GM21528 (cell line): ENCODE measurements at regions not wholly inside any gene's neighbourhood (a gene's known extent, or its start where the extent isn't known, plus 50 kb on each side); places are given as distances from the start of the nearest gene placed in this dataset.

ENCODE experiments used
- ATAC-seq: cut with Tn5 transposase; IDR thresholded peaks from one replicate; pipeline ENCODE4 v1.9.1; 2021; ENCODE audit warnings: mild to moderate bottlenecking, moderate library complexity; ENCODE audit not compliant: unreplicated experiment, low FRiP score

DNA sequence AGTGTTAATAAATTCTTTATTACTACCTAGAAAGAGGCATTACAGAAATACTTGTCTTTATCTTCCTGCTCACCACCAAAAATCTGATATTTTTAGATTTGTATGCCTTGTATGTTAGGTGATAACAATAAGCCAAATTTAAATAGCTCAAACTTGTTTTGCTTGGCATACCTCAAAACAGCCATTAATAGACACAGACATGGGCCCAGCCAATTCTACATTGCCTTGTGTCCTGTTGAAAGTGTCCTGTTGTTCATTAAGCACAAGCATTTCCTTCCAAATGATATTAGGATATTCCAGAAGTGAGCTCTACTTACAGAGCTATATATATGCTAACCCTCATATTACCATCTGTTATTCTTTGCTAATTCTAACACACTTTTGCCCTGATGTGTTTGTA lies 438.6 kb upstream of the ZNF385D start:
- no peak for ATAC-seq

DNA sequence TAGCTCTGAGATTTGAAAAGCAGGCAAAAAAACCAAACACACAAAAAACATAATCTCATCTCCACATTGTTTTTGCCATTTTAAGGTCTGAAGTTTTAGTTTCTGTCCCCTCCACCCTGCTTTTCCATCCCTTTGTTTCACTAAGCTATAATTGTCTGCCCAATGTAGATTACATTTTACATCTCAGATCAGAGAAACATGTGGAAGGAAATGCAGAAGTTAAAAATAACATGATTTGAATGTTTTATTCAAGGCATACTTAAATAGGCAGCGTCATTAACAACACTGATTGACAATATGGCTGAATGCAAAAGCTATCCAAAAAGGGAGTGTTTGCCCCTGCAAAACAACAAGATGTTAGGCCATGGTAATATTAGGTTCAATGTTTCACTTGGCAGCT lies 448.1 kb upstream of the ZNF385D start:
- no peak for ATAC-seq

DNA sequence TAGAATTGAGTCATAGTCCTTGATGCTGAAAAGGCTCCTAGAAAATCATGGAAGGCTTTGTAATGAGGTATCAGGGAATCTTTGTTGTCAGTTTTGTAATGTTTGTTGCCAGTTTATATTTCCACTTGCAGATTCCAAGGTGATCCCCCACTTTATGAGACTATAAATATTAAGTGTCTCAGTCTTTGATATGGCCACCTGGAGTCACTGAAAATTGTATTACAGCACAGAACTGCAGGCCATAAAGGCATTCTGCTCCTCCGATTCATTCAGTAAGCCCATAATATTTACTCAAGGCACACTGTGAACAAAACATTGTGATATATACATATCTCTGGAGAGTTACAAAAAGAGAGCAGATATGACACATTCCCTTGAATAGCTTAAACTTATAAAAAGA lies 457.8 kb upstream of the ZNF385D start:
- ATAC-seq = no peak

DNA sequence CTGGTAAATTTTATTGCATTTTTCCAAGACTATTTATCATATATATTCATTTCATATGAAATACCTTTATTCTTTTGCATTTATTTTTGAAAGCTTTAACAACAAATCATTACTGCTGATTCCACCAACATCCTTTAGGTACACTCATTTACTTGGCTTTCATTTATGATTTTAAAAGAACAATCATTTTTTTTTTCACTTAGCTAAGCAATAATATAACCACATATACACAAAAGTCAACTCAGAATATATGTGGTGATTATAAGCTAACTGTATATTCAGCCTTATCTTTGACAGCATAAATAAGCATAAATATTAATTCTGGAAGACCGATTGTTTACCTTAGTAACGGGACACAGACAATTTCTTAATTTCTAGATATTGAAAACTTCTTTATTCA lies 458.6 kb upstream of the ZNF385D start:
- ATAC-seq = no peak

DNA sequence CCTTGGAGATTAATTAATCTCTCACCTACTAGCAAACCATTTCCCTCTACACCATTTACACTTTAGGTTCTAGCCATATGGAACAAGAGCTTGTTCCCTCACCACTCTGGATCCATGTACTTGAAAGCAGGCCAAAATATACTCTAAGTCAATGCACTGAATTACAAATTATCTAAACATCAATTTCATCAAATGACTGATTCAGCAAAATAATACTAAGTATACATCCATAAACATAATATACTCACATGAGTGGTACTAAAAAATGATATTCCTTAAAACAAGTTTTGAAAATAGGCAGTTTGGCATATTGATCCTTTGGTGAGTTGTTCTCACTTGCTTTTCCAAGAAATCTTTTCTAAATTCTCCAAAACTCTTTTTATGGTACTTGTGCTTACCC lies 459.7 kb upstream of the ZNF385D start:
- no peak for ATAC-seq

DNA sequence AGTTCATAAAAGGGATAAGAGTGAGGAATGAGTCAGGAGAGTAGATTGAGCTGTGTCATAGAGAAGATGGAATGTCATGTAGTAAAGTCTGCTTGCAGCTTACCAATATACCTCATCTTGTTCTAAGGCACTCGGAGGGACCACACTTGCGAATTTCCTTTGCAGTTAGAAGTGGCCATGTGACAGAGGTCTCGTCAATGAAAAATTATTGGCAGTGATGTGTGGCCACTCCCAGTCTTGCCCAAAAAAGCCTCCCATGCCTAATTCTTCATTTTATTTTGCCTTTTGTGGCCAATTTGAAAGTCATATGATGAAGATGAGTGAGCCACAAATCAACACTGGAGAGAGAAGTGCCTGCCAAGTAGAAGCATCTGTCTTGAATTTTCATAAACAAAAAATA lies 465.6 kb upstream of the ZNF385D start:
- no peak for ATAC-seq

DNA sequence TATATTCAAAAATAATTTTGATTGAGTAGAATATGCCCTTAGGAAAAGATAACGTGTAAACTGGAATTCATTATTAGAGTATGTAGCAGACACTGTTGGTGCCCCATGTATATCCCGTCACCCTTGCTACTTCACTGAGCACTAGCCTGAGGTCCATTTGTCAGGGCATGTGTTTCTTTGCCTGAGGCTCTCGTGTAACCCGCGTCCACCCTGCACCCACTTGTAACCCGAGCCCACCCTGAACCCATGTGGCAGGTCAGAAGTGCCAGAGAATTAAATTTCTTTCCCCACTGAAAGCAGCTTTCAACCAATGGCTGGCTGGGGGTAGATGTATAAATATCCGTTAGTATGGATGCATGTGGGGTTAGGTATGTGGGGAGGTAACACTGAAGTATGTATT lies 474.2 kb upstream of the ZNF385D start:
- ATAC-seq = no peak

DNA sequence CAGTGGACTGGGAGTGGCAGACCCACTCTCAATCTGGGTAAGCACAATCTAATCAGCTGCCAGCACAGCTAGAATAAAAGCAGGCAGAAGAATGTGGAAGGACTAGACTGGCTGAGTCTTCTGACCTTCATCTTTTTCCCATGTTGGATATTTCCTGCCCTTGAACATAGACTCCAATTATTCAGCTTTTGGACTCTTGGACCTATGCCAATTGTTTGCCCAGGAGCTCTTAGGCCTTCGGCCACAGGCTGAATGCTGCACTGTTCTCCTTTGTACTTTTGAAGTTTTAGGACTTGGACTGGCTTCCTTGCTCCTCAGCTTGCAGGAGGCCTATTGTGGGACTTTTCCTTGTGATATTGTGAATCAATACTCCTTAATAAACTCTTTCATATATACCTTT lies 477.7 kb upstream of the ZNF385D start:
- ATAC-seq = no peak

DNA sequence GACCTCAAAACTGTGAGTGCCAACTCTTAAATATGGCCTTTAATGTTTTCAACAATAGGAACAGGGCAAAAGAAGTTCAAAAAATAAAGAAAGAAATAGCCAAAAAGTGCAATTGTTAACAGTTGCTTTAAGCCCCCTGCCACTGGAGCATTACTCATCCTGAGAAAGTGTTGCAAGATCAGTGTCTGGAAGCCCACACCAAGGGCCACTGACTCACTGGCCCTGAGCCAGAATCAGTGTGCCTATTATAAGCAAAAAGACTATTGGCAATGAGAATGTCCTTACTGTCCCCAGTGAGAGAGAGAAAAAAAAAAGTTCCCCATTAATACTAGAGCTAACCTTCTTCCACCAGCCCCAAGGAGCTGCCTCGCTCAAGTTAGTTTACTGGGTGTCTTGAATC lies 480.1 kb upstream of the ZNF385D start:
- no peak for ATAC-seq

DNA sequence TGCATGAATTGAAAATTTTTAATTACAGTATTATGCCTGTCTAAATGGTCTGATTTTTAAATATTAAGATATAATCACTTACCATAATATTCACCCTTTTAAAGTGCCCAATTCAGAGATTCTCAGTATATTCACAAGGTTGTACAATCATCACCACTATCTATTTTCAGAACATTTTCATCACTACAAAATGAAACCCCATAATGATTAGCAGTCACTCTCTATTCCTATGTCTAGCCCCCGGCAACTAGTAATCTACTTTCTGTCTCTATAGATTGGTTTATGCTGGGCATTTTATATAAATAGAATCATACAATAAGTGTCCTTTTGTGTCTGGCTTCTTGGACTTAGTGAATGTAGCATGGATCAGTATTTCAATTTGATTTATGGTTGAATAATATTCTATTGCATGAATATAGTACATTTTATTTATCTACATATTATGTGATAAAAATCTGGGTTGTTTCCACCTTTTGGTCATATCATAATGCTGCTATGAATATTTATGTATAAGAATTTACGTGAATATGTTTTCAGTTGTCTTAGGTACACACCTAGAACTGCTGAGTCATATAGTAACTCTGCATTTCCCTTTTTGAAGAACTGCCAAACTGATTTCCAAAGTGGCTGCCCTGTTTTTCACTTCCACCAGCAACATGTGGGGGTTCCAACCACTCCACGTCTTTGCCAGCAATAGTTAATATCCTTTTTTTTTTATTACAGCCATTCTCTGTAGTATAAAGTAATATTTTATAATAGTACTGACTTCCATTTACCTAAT lies 485.7 kb upstream of the ZNF385D start:
- ATAC-seq = peak; percentile 54

DNA sequence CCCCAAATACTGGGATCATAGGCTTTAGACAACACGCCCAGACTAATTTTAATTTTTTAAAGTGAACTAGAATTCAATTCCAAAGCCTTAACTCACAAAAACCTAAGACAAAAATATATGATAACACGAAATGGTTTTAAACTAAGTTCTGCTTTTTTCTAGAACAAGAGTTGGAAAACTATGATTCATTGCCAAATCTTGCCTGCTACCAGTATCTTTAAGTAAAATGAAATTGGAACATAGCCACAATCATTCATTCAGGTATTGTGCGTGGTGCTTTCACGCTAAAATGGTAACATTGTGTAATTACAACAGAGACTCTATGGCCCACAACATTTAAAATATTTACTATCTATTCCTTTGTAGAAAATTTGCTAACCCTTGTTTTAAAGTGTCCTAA lies 488.0 kb upstream of the ZNF385D start:
- ATAC-seq = no peak

DNA sequence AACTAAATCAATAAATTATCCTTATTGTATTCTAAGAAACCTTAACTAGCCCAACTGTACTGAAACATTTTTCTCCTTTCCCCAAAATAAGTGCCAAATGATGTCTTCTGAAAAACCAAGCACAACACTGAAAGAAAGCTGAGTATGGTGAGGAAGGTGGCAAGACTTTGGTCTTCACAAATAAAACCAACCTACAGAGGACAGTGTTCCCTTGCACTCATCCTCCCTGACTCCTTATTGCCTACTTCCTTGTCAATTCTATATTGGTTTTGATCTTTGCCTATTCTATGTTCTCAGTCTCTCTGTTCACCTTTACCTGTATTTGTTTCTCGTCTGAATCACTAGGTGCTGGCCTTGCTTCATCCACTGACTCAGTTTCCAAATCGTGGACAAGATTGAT lies 490.1 kb upstream of the ZNF385D start:
- ATAC-seq = no peak

DNA sequence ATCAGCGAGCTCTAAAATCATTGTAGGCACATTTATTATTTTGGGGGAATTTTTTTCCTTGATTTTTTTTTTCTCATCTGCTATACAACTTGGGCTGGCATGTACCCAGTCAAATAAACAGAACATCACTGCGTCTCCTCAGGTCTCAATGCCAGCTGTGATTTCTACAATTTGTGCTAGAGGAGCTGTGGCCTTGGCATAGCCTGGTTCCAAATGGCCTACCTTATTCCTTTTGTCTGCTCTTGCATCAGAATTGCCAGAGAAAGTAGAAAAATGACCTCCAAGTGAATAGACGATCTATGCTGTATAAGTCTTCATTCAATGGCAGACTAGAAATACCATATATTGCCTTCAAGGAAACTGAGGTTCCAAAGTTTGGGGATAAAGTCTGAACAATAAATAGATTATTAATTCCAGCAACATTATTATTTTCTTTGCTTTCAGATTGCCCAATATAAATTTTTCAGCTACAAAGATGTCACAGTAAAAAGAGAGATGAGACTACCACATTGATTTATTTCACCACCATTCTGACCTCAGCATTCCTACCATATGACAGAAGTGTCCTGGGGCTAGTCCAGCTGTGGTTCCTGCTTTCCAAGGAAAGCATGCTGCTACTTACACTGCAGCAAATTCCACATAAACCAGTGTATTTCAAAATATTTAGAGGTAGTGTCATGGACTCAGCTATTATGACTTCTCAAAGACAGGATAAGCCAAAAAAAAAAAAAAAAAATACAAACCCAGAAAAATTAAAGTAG lies 493.9 kb upstream of the ZNF385D start:
- no peak for ATAC-seq

DNA sequence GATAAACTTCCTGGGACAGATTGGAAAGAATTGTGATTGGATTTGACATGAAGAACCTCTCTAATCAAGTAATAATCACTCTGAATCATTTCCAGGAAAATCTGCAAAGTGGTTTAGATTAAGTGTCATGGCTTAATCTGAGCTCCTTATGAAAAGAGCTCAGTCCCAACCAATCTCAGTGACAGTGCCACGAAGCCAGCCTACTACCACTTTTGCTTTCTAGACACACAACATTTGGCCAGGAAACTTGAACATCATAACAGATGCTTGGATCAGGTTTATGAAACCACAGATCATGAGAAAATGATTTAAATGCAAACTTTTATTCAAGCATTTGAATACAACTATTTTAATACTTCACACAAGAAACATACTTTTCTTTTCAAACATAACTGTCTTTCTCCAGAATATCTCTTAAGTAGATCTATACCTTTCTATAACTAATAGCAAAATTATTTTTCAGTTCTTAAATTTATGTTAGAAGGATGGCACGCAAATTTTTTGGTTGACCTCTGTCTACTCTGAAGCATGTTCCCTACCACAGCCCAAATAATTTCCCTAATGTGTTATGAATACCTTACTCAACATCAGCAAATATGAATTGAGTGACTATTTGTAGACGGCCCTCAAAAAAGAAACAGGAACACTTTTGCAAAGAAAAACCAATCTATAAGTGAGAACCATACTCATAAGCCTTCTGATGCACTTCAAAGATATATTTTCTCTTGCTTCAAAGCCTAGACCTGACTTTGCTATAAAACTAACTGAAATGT lies 495.0 kb upstream of the ZNF385D start:
- ATAC-seq = no peak

DNA sequence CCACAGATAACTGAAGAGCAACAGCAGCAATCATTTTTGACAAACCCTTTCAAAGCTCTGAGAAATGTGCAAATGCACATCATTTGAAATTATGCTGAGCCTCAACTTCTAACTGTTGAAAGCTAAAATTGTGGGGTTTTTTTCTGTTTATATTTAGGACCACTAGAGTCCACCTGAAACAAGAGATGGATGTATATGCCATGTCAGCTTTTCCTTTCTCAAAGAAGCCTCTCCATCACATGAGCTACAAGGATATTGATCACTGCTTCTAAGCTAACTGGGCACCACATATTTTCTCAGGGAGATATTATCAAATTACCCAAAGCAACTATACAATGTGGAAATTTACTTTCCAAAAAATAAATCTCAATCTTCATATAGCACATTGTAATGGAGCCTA lies 498.6 kb upstream of the ZNF385D start:
- no peak for ATAC-seq

DNA sequence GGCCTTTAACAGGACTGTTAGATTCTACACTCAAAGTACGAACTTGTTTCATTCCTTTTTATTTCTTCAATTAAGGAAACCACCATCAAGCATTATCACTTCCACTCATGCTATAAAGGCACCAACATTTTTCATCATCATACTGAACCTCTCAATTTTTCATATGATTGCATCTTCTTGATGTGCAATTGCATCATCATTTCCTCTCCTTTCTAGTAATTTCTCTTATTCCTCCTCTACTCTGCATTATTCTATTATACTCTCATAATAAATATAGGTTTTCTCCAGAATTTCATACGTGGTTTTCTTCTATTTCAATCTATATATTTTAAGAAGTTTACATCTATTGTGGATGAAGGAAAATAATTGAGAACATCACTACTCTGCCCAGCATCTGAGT lies 506.2 kb upstream of the ZNF385D start:
- no peak for ATAC-seq

DNA sequence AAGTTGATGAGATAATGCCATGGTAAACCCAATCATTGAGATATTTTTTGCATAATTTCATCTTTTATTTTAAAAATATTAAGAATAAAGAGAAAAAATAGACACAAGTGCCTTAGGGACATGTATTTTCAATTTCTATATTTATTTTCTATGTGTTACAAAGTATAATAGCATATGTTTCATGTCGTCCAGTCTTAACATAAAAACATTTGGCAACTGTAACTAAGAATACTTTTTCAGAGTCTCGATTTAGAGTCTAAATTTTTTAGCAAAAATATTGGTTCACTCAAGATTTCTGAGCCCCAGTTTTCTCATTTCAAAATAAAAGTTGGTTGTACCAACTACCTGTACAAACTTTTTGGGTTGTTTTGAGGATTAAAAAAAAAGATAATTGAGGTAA lies 511.4 kb upstream of the ZNF385D start:
- ATAC-seq = no peak

DNA sequence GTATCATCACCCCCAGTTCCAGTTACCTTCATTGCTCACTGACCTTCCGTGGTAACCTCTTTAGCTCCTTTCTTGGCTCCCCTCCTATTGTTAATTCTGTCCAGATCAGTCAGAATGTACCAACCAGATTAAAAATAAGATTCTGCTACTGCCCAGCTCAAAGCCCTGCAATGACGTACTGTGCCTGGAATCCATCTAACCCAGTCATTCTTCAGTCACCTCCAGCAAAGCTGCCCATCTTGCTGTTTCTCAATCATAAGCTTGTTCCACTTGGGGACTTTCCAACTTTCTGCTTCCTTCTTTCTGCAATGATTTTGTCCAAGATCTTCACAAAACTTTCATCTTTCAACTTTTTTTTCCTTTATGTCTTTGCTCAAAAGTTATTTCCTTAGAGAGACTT lies 512.0 kb upstream of the ZNF385D start:
- ATAC-seq = no peak

DNA sequence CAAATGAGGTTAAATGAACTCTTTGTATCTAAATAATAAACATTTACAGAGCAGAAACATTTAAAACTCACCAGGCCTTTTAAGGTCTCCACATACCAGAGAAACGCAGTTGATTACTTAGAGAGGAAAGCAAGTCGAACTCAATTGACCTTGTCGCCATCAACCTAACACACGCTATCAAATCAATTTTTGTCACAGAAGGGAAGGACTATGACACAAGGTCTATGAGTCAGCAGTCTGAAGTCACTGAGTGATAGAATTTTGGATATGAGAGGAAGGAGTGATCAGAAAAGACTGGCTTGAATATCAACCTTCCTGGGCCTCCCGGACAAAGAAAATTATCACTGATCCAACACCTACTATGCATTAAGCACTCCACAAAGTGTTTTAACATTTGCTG lies 514.4 kb upstream of the ZNF385D start:
- no peak for ATAC-seq

DNA sequence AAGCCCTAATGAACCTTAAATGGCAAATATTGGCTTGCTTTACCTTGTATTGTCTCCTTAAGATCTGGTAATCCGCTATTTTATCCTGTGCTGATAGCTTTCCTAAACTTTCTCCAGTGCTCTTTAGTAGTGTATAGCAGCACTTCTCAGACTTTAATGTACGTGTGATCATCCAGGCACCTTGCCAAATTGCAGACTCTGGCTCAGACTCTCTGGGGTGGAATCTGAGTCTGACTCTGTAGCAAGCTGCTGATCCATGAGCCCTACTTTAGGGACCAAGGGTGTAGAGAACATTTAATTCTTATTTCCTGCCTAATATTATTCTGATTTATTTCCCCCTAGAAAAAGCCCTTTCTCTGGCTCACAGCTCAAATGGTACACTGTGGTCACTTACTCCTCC lies 518.8 kb upstream of the ZNF385D start:
- ATAC-seq = no peak

DNA sequence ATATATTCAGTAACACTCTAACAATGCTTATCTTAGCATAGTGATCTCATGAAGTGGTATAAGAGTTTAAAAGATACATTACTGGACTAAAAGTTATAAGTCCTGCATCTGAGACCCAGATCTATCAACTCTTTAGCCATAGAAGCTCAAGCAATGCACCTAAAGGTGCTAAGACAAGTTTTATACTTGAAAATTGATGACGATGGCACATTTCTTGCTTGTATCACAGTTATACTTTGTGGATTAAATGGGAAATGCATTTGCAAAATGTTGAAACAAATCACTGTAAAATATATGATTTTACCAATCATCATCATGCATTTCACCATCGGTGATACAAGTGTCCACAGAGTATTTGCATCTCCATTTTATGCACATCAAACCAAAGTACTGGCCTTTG lies 525.3 kb upstream of the ZNF385D start:
- no peak for ATAC-seq
